ENCODE measurements at regions not wholly inside any gene's neighbourhood (a gene's known extent, or its start where the extent isn't known, plus 50 kb on each side); places are given as distances from the start of the nearest gene placed in this dataset.
"Not testable (repeated sequence)": the region's sequence is repeated elsewhere in the genome, so short reads cannot be mapped to it uniquely, and the experiment has no call there.

DNA sequence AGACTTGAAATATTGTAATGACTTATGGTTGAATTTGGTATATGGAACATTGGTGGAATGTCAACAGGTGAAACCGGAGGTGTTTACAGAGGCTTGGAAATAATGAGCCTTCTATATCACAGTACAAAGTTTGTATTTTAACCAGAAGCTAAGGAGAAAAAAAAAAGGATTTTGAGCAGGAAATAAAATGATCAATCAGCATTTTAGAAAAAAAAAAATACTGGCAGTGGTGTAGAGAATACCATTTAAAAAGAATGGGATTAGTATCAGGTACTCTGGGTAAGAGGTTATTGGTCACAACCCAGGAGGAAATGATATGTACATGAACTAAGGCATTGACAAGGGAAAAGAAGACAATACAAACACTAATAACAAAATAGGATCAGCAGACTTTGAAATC lies 587.1 kb upstream of the HTR2C start:
- no peak for DNase-seq

DNA sequence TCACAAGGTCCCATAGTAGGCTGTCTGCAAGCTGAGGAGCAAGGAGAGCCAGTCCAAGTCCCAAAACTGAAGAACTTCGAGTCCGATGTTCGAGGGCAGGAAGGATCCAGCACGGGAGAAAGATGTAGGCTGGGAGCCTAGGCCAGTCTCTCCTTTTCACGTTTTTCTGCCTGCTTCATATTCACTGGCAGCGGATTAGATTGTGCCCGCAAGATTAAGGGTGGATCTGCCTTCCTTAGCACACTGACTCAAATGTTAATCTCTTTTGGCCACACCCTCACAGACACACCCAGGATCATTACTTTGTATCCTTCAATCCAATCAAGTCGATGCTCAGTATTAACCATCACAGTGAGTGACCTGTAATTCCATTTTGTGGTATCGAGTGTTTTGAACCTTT lies 592.2 kb upstream of the HTR2C start:
- DNase-seq, result not testable (repeated sequence)

DNA sequence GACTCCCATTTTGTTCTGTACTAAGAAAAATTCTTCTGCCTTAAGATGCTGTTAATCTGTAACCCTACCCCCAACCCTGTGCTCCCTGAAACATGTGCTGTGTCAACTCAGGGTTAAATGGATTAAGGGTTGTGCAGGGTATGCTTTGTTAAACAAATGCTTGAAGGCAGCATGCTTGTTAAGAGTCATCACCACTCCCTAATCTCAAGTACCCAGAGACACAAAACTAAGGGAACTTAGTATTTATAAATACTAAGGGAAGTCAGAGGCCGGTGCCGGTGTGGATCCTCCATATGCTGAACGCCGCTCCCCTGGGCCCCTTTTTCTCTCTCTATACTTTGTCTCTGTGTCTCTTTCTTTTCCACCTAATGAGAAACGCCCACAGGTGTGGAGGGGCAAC lies 593.2 kb upstream of the HTR2C start:
- DNase-seq, result not testable (repeated sequence)

DNA sequence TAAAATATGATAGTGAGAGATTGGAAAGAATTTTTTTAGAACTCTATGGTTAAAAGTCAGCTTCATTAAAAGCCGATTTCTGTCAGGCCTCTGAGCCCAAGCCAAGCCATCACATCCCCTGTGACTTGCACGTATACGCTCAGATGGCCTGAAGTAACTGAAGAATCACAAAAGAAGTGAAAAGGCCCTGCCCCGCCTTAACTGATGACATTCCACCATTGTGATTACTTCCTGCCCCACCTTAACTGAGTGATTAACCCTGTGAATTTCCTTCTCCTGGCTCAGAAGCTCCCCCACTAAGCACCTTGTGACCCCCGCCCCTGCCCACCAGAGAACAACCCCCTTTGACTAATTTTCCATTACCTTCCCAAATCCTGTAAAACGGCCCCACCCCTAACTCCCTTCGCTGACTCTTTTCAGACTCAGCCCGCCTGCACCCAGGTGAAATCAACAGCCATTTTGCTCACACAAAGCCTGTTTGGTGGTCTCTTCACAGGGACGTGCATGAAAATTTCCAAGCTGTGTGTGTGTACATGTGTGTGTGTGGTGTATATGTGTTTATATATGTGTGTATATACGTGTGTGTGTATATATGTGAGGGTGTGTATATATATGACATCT lies 595.5 kb upstream of the HTR2C start:
- not testable (repeated sequence) for DNase-seq

DNA sequence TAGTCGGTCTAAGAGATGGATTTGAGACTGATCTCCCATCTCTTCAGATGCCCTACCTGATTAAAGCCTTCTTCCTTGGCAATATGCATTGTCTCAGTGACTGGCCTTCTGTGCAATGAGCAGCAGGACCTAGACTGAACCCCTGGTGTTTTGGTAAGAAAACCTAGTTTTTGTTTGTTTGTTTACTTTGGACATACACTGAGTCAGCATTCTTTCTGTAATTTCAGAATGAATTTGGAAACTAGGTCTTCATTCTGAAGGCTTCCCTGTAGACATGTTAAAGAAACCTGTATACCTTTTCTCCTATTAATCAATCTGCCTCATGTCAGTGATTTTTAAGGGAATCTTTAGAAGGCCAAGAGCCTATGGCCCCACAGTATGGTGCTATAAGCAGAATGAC lies 597.5 kb upstream of the HTR2C start:
- DNase-seq, result no peak

DNA sequence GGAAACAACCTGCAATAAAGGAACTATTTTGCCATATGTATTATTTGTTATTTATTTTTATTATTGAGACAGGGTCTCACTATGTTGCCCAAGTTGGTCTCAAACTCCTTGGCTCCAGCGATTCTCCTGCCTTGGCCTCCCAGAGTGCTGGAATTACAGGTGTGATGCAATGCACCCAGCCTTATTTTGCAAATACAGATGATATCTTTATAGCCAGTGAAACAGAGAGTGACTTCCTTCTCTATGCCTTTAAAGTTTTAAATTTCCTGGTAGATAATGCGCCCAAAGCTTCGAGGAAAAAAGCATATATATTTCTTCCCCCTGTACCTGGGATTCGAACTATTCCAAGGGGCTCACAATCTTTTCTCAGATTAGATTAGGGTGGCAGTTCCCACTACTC lies 601.1 kb upstream of the HTR2C start:
- DNase-seq, result no peak

DNA sequence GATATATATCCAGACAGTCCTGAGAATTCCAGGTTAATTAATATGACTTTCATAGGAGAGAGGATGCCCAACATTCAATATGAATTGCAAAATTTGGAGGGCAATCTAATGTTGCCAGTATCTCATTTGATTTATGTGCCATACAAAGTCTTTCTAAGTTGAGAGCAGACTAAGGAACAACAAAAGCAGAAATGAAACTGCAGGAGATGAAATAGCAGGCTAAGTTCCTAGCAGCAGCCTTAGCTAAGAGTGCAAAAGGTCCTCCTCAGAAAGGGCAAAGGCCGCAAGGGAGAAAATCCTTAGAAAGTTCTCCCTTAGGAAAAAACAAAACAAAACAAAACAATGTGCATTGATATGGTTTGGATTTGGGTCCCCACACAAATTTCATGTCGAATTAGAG lies 602.9 kb upstream of the HTR2C start:
- DNase-seq, result no peak

DNA sequence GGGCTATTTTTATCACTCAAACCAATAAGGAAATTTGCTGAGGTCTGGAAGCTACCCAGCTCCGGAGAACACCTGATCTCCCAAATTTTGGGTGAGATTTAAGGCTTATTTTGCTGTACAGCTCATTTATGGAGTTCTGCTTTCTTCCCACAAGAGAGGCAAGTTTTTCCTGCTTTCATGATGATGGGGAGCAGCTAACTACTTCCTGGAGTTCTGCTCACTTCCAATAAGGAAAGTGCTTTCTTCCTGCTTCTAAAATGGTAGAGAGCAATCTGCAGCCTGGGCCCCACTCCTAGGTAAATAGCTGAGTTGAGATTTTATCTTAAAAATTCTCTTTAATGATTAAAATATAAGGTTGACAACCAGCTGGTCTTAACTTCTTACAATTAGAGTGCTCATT lies 606.0 kb upstream of the HTR2C start:
- DNase-seq, result no peak

DNA sequence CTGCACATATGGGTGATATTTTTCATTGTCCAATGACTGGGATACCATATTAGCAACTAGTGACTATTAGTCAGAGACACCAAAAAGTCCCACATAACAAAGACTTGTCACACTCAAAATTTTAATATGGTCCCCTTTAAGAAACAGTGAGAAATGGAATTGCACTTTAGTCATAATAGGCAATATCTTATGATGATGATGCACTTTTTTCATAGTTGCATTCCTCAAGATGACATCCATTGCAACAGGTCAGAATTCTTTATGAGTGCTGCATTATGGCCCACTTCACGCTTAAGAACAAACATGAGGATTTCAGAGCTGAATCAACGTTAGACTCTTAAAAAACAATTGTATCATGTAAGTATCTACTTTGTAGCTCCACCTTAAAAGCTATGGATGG lies 608.4 kb upstream of the HTR2C start:
- no peak for DNase-seq

DNA sequence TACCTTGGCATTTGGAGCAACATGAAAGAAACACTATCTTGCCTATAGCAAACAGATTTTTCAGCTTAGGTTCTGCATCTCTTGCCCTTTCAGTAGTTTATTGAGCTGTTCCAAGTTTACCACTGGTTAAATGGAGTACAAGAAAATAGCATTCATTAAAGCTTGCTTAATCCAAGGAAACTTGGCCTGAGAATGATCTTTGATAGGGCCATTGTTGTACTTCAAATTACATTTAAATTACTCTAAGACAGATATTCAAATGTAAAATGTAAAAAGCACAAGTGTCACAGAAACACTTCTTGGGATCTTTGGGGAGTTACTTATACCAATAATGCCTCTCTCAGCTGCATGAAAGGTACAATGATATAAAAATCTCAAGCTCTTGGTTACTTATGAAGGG lies 609.0 kb upstream of the HTR2C start:
- DNase-seq, result no peak

DNA sequence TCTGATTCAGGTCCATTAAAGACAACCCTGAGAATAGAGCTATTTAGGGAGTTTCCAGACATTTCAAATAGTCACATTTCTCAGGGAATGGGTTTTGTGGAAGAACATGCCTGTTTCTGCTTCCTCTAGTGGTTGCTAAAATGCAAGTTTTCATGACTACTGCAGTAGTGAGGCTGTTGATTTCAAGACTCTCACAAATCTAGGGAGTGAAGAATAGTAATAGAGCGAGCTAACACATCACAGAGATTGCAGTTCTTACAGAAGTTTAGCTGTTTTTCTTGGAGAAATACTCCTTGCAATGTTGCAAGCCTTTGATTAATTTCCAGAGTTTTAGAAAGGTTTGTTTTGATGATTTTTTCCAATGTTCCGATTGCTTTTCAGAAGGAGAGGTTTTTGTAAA lies 610.2 kb upstream of the HTR2C start:
- DNase-seq, result no peak

DNA sequence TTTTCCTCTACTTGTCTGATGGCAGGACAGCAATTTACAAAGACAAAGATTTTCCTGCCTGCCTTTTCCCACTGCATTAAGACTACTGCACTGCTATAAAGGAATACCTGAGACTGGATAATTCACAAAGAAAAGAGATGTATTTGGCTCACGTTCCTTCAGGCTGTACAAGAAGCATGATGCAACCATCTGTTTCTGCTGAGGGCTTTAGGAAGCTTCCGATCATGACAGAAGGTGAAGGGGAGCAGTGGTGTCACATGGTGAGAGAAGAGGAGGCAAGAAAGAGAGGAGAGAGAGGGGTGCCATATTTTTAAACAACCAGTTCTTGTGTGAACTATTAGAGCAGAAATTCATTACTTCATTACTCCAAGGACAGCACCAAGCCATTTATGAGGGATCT lies 617.1 kb upstream of the HTR2C start:
- DNase-seq, result no peak

DNA sequence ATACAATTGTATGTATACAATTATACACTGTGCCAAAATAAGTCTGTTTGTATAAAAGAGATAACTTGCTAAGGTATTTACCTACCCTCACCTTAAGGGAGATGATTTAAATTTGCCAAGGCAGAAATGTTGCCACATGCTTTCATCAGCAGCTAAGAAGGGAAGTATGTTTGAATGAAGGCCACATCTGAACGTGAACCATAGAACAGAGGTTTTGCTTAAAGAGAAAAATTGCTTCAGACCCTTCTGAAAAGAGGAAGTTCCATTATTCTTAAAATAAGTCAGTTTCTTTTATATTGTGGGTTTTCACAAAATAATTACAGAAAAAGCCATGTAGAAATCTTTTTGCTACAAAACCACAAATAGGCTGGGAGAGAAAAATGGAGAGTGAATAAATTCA lies 621.5 kb upstream of the HTR2C start:
- no peak for DNase-seq

DNA sequence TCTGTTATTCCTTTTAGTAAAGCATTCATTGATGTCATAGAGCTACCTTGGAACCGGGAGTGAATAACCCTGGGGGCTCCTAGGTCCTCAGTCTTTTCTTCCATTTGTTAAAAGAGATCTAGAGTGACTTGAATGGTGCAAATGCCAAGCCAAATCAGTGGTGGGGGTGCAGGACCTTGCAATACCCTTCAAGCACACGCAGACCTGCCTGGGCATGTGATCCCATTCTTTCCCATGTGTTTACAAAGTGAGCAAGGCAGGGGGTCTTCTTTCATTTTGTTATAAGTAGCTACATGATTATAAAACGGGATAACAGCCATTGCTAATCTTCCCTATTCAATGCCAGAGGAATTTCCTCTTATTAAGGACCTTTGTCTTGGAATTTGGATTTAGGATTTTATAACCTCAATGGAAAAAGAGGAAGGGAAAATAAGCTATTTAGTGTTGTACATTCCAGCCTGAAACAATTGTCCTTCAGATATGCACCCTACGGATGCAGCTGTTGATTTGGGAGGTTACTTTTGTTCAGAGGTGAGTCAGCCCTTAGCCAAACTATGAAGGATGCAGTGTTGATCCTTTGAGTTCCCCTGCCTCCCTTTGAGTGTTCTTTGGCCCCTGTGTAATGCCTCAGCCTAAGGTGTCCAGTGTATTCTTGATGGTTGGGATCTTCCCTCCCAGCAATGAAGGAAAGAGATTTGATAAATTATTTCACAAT lies 623.8 kb upstream of the HTR2C start:
- DNase-seq, result no peak

DNA sequence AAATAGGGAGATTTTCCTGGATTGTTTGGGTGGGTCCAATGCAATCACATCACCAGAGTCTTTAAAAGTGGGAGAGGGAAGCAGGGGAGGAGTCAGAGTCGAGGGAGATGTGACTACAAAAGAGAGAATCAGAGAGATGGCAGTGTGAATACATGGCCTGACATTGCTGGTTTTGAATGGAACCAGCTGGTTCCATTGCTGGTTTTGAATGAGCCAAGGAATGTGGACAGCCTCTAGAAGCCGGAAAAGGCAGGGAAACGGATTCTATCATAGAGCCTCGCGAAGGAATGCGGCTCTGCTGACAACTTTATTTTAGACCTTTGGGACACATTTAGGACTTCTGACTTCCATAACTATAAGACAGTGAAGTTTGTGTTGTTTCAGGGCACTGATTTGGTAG lies 627.0 kb upstream of the HTR2C start:
- no peak for DNase-seq

DNA sequence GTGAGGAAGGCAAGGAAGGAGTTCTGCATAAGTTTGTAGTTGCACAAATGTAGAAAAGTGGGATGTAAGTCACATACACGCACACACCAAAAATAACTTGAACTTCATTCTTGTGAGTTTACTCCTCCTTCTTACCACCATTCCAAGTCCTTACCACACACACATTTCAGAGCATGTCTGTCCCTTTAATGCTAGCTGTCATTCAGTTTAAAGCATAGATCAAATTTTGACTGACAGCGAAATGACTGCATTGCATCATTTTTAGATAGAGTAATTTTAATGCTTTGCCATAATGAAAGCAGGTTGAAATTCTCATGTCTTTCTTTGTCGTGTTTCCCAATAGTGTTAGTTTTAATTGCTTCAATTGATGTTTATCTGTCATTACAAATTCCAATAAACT lies 629.6 kb upstream of the HTR2C start:
- no peak for DNase-seq

DNA sequence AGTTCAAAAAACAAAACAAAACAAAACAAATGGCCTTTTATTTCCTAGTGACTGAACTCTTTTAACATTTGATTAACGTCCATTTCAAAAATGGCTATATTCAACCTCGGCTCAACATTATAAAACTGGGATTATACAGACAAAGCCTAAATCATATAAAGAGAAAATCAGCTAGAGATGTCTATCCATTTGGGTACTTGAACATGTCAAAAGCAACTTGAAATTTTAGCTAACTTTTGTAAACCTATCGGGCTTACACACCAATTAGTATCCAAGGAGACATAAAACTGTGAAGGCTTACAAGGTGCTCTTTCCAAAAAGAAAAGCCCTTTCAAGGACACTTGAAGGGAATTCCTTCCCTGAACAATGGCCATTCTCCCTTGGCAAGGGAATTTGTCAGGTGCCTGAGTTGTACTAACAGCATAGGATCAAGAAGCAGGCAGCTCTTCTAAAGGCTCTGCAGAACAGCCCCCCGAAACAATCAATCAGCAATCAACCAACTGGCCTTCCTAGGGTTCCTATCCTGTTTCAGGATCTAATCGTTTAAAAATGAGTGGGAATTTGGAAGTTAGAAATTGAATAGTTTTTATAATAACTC lies 633.7 kb upstream of the HTR2C start:
- no peak for DNase-seq

DNA sequence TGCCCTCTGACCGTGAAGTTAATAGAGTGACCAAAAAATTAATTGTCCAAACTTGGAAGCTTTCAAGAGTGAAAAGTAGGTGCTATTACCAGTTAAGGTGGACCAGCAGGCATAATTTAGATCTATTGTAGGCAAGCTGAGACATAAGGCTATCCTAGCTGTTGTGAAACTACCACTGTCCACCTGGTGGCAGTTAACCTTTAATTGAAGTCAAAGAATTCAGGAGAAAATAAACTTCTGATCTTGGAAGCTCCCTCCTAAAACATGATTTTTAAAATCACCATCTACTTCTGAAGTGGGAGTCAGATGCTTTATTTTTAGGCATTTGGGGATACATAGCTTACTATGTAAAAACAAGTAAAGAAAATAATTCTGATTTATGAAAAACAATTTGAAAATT lies 636.3 kb upstream of the HTR2C start:
- no peak for DNase-seq

DNA sequence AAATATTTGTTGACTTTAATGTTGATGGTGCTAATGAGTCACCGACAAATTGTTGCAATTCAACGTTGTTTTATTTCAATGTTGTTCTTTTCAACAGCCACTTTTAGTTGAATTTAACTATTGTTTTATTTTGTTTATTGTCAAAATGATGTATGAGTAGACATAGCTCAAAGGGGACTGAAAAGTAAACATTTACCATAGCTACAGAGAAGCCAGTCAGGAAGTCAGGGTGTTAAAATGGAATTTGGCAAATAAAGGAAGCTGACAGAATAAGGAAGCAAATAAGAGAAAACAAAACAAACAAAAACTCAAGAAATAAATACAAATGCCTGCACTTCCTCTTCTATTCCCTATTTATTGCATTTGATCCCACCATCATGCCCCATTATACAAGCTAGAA lies 648.4 kb upstream of the HTR2C start:
- DNase-seq, result no peak

DNA sequence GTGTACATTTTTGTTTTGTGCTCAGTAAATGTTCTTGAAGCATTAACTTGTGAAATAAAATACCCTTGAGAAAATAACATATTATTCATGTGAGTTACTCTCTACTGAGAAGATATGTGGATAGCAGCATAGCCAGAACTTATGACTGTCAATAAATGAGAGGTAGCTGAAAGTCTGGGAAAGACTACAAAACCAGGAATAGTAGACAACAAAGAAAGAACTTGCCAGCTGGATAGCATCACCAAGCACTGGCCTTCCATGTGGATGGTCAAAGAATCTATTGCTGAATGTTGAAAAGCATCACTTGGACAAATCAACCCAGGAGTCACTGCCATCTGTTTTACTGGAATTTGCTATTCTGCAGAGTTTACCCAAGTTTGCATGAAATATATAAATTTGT lies 650.0 kb upstream of the HTR2C start:
- DNase-seq, result no peak

DNA sequence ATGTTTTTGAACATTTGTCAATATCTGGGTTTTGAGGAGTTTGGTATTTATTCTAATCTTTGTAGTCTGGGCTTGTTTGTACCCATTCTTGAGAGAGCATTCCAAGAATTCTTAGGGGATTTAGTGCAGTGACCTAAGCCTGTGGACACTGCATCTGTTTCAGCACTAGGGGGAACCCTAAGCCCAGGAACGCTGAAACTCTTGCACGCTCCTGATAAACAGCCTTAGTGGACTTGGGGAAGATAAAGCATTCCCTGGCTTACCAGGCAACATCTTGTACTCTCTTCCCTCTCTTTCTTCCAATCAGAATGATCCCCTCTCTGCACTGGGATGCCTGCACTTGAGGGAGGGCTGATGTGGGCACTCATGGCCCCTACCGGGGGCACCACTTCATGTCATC lies 654.9 kb upstream of the HTR2C start:
- peak; percentile 16 to 59 for DNase-seq

DNA sequence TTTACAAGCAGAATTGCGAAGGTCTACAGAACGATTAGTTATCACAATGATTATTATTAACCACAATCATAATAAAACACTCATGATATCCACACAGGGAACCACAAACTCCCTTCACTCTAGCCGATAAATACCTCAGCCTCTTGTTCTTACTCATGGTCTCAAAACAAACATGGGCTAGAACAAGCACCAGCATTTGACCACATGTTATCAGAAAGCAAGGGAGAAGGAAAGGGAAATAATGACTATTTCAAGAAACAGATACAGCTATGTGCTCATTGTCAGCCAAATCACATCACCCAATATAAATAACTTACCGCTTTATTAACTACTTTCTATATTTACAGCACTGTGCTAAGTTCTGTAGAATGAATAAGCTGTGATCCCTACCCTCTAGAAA lies 663.2 kb upstream of the HTR2C start:
- no peak for DNase-seq

DNA sequence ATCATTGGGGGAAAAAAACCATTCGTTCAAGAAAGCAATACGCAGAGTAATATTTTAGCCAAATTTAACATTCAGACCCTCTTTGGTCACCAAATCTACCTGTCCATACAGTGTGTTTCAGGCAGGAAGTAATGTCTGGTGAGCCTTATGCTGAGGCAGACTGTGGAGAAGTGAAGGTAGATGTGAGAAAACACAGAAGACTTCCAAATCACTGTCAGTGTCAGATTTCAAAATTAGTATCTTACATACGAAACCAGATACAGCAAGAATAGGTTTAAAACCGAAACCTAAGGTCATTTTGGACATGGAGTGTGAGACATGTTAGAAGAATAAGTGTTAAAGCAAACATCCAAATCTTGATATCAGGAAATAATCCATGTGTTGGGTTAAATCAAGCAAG lies 664.5 kb upstream of the HTR2C start:
- no peak for DNase-seq

DNA sequence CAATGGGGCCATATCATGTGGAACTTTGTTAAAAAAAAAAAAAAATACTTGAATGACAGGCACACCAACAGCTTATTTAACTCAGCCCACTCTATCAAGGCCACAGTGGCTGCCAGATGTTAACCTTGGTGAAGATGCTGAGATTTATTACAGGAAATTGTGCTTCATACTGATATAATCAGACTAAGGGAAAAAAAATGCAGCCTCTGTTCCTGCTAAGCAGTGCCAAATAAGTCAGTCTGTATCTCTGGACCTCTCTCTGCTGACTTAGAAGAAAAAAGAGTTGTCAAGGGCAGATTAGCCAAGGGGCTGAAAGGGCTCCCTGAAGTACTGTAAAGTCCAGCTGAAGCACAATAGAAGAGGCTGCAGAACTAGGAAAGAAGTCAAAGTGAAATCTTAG lies 677.7 kb upstream of the HTR2C start:
- no peak for DNase-seq

DNA sequence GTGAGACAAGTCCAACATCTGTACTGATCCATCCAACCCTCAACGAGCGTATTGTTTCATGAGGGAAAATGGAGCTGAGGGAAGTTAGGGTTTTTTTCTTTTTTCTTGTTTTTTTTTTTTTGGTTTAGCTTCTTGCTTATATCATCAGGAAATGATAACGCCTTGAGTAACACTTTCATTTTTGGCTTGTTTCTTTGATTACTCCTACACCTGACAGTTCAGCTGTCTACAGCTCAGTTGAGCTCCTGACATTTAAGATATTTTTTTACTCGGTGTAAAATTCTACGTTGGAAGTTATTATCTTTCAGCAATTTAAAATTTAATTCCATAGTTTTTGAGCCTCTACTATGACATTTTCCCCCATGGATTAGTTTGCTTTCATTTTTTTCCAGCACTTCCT lies 691.0 kb upstream of the HTR2C start:
- DNase-seq, result no peak
